A549 (cell line): ENCODE measurements at regions not wholly inside any gene's neighbourhood (a gene's known extent, or its start where the extent isn't known, plus 50 kb on each side); places are given as distances from the start of the nearest gene placed in this dataset.

ENCODE experiments used
- POLR2A ChIP-seq: IDR thresholded peaks from 2 replicates; pipeline ENCODE4 v1.6.1; 2012; ENCODE audit warnings: mild to moderate bottlenecking, low read length
- RAD21 ChIP-seq, 2 experiments: fragments of >200 bp in 1 of 2; sonication (Bioruptor Twin) in 1 of 2; formaldehyde crosslinking in 1 of 2; IDR thresholded peaks in 1 of 2; conservative IDR thresholded peaks in 1 of 2; 2 replicates in 1 of 2; 3 replicates in 1 of 2; pipeline ENCODE4 v1.6.1; 2012 to 2018; ENCODE audit warnings: inconsistent platforms in 1 of 2
- RFX5 ChIP-seq: fragments of 450-650 bp; IDR thresholded peaks from 2 replicates; pipeline ENCODE4 v1.7.1; 2014; ENCODE audit warnings: antibody characterized with exemption, mild to moderate bottlenecking, moderate library complexity
- TF ChIP-seq, protein P1 (sequence below): fragments of >200 bp; sonication (Bioruptor Twin); formaldehyde crosslinking; IDR thresholded peaks from 3 replicates; pipeline ENCODE4 v1.5.1; 2016

DNA sequence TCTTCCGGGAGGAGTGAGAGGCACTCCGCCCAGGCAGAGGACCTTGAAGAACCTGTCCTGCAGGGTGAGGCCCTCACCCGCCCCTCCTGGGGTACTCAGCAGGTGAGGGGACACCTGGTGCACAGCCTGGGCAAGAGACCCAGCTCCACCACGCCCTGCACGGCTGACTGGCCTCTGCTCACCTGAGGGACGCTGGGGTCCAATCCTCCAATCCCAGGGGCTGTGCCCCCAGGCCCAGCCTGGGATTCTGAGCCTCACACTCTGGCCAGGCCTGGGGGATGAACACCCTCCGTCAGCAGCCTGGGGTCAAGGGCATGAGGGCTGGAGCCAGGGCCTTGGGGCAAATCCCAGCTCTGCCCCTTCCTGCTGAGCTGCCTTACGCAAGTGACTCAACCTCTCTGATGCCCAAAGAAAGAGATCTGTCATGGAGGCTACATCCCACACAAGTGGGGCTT, 149.9 kb upstream of the PTPN1 start:
- TF ChIP-seq, protein P1, sequence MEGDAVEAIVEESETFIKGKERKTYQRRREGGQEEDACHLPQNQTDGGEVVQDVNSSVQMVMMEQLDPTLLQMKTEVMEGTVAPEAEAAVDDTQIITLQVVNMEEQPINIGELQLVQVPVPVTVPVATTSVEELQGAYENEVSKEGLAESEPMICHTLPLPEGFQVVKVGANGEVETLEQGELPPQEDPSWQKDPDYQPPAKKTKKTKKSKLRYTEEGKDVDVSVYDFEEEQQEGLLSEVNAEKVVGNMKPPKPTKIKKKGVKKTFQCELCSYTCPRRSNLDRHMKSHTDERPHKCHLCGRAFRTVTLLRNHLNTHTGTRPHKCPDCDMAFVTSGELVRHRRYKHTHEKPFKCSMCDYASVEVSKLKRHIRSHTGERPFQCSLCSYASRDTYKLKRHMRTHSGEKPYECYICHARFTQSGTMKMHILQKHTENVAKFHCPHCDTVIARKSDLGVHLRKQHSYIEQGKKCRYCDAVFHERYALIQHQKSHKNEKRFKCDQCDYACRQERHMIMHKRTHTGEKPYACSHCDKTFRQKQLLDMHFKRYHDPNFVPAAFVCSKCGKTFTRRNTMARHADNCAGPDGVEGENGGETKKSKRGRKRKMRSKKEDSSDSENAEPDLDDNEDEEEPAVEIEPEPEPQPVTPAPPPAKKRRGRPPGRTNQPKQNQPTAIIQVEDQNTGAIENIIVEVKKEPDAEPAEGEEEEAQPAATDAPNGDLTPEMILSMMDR: no peak
- no peak for TF ChIP-seq RAD21 (conservative IDR thresholded peaks at IDR 0.05 in 1 of 2, IDR thresholded peaks at IDR 0.05 in 1 of 2)
- TF ChIP-seq RFX5: no peak
- TF ChIP-seq POLR2A: no peak
